Right ventricle myocardium inferior (tissue), 1 donor: ENCODE measurements at regions not wholly inside any gene's neighbourhood (a gene's known extent, or its start where the extent isn't known, plus 50 kb on each side); places are given as distances from the start of the nearest gene placed in this dataset.

Source experiments
- ATAC-seq: fragments of 200-7000 bp; cut with Tn5 transposase; one replicate; pipeline ENCODE4 v1.9.1; 2020; ENCODE audit warnings: mild to moderate bottlenecking, moderate library complexity
- DNase-seq: peaks from one replicate; pipeline ENCODE4 v3.0.0; 2021; ENCODE audit errors: missing footprints
- intact Hi-C: fragments of 100-400 bp; cut with DNase I; formaldehyde crosslinking; loops from one replicate; pipeline ENCODE4 v1.11.0; 2022
- donor health status: DM: no; HTN: yes; CAD: no; lungs with severe emphysema.

GRCh38 chr10:47159361-47160260 is 140.4 kb upstream of the GDF10 start:
- intact Hi-C loops = loop anchor here (10.0 kb wide), 1 partner anchor 145 kb away; the partner anchor contains the start of gene GDF10
- DNase-seq (no peak), ATAC-seq (no peak)

GRCh38 chr10:47160261-47160908 is 139.6 kb upstream of the GDF10 start:
- intact Hi-C loops = loop anchor here (10.0 kb wide), 1 partner anchor 144 kb away; the partner anchor contains the start of gene GDF10
- no peak for ATAC-seq
- DNase-seq = no peak

- no peak for ATAC-seq
- DNase-seq = no peak
- intact Hi-C loops = loop anchor here (10.0 kb wide), 1 partner anchor 144 kb away; the partner anchor contains the start of gene GDF10
These were observed 139.0 kb upstream of the GDF10 start for GRCh38 chr10:47160967-47161366.

GRCh38 chr10:47161465-47161864 is 138.5 kb upstream of the GDF10 start:
- no peak for DNase-seq
- no peak for ATAC-seq

GRCh38 chr10:47164126-47164799 is 135.7 kb upstream of the GDF10 start:
- no peak for ATAC-seq
- intact Hi-C loops = loop anchor here (10.0 kb wide), 1 partner anchor 141 kb away; the partner anchor contains the start of gene GDF10

More at GRCh38 chr10:47161465-47161864, 138.5 kb upstream of the GDF10 start:
- intact Hi-C loops = loop anchor here (10.0 kb wide), 1 partner anchor 143 kb away; the partner anchor contains the start of gene GDF10

GRCh38 chr10:47164800-47165128 is 135.2 kb upstream of the GDF10 start:
- DNase-seq = no peak
- intact Hi-C loops = loop anchor here (10.0 kb wide), 1 partner anchor 140 kb away; the partner anchor contains the start of gene GDF10
- ATAC-seq = no peak

More at GRCh38 chr10:47164126-47164799, 135.7 kb upstream of the GDF10 start:
- no peak for DNase-seq

GRCh38 chr10:47165168-47165710 is 134.8 kb upstream of the GDF10 start:
- DNase-seq (no peak), ATAC-seq (no peak)
- intact Hi-C loops = loop anchor here (10.0 kb wide), 1 partner anchor 140 kb away; the partner anchor contains the start of gene GDF10

- ATAC-seq (peak; percentile 90), DNase-seq (peak; percentile 83)
- intact Hi-C loops = loop anchor here (10.0 kb wide), 1 partner anchor 139 kb away; the partner anchor contains the start of gene GDF10
These were observed 134.1 kb upstream of the GDF10 start for GRCh38 chr10:47165711-47166404.

- ATAC-seq (peak; percentile 17), DNase-seq (no peak)
- intact Hi-C loops = loop anchor here (10.0 kb wide), 1 partner anchor 138 kb away; the partner anchor contains the start of gene GDF10
These were observed 133.6 kb upstream of the GDF10 start for GRCh38 chr10:47166405-47166777.

- ATAC-seq = peak; percentile 50
- intact Hi-C loops = loop anchor here (10.0 kb wide), 1 partner anchor 138 kb away; the partner anchor contains the start of gene GDF10
- DNase-seq = peak; percentile 77
These were observed 133.0 kb upstream of the GDF10 start for GRCh38 chr10:47166808-47167581.

GRCh38 chr10:47167591-47167990 is 132.4 kb upstream of the GDF10 start:
- ATAC-seq = no peak
- intact Hi-C loops = loop anchor here (10.0 kb wide), 1 partner anchor 137 kb away; the partner anchor contains the start of gene GDF10

GRCh38 chr10:47169581-47169980 is 130.4 kb upstream of the GDF10 start:
- intact Hi-C loops = loop anchor here (10.0 kb wide), 1 partner anchor 135 kb away; the partner anchor contains the start of gene GDF10
- DNase-seq (no peak), ATAC-seq (no peak)

More at GRCh38 chr10:47167591-47167990, 132.4 kb upstream of the GDF10 start:
- DNase-seq = no peak

GRCh38 chr10:47173929-47174442 is 126.0 kb upstream of the GDF10 start:
- no peak for ATAC-seq
- intact Hi-C loops = no loop called here
- DNase-seq = no peak

GRCh38 chr10:47175181-47176123 is 124.5 kb upstream of the GDF10 start:
- ATAC-seq (no peak), DNase-seq (no peak)
- intact Hi-C loops = no loop called here

GRCh38 chr10:47176206-47176902 is 123.6 kb upstream of the GDF10 start:
- ATAC-seq = no peak
- intact Hi-C loops = no loop called here
- DNase-seq = no peak
